ENCODE measurements at regions not wholly inside any gene's neighbourhood (a gene's known extent, or its start where the extent isn't known, plus 50 kb on each side); places are given as distances from the start of the nearest gene placed in this dataset.

- DNase-seq = no peak
- Mint-ChIP-seq H3K9me3 (ENCODE audit: unreplicated experiment) (no peaks in the 10 kb centered on the region), H3K4me3 (ENCODE audit: unreplicated experiment) (no peak overlapping the region), H3K27ac (ENCODE audit: unreplicated experiment) (no peak overlapping the region), H3K4me1 (ENCODE audit: low read depth, unreplicated experiment) (peaks cover 2% of the 10 kb centered on the region), H3K36me3 (ENCODE audit: unreplicated experiment) (no peaks in the 10 kb centered on the region), H3K27me3 (ENCODE audit: unreplicated experiment) (no peaks in the 10 kb centered on the region)
- TF ChIP-seq CTCF (IDR thresholded peaks at IDR 0.05; ENCODE audit: partially characterized antibody, unreplicated experiment) = no peak
Observed at GRCh38 chr12:66900616-66901015, 221.7 kb upstream of the GRIP1 start.

GRCh38 chr12:66901138-66901932 lies 222.5 kb upstream of the GRIP1 start:
- H3K9me3 Mint-ChIP-seq (ENCODE audit: unreplicated experiment) = no peaks in the 10 kb centered on the region
- no peak for DNase-seq
- H3K4me1 Mint-ChIP-seq (ENCODE audit: low read depth, unreplicated experiment) = peaks cover 2% of the 10 kb centered on the region
- no peak overlapping the region for H3K27ac Mint-ChIP-seq (ENCODE audit: unreplicated experiment)
- H3K36me3 Mint-ChIP-seq (ENCODE audit: unreplicated experiment) = no peaks in the 10 kb centered on the region
- no peaks in the 10 kb centered on the region for H3K27me3 Mint-ChIP-seq (ENCODE audit: unreplicated experiment)
- no peak overlapping the region for H3K4me3 Mint-ChIP-seq (ENCODE audit: unreplicated experiment)
- TF ChIP-seq CTCF (IDR thresholded peaks at IDR 0.05; ENCODE audit: partially characterized antibody, unreplicated experiment) = no peak

GRCh38 chr12:66902020-66902419 lies 223.1 kb upstream of the GRIP1 start:
- no peaks in the 10 kb centered on the region for H3K36me3 Mint-ChIP-seq (ENCODE audit: unreplicated experiment)
- TF ChIP-seq CTCF (IDR thresholded peaks at IDR 0.05; ENCODE audit: partially characterized antibody, unreplicated experiment) = no peak
- H3K4me1 Mint-ChIP-seq (ENCODE audit: low read depth, unreplicated experiment) = peaks cover 2% of the 10 kb centered on the region
- no peaks in the 10 kb centered on the region for H3K9me3 Mint-ChIP-seq (ENCODE audit: unreplicated experiment)
- no peaks in the 10 kb centered on the region for H3K27me3 Mint-ChIP-seq (ENCODE audit: unreplicated experiment)
- DNase-seq = no peak
- H3K27ac Mint-ChIP-seq (ENCODE audit: unreplicated experiment) = no peak overlapping the region
- H3K4me3 Mint-ChIP-seq (ENCODE audit: unreplicated experiment) = no peak overlapping the region

GRCh38 chr12:66903782-66904396 lies 225.0 kb upstream of the GRIP1 start:
- no peak for DNase-seq
- no peaks in the 10 kb centered on the region for H3K27me3 Mint-ChIP-seq (ENCODE audit: unreplicated experiment)
- no peak overlapping the region for H3K27ac Mint-ChIP-seq (ENCODE audit: unreplicated experiment)
- H3K9me3 Mint-ChIP-seq (ENCODE audit: unreplicated experiment) = no peaks in the 10 kb centered on the region
- H3K4me3 Mint-ChIP-seq (ENCODE audit: unreplicated experiment) = no peak overlapping the region
- H3K36me3 Mint-ChIP-seq (ENCODE audit: unreplicated experiment) = no peaks in the 10 kb centered on the region
- no peak for TF ChIP-seq CTCF (IDR thresholded peaks at IDR 0.05; ENCODE audit: partially characterized antibody, unreplicated experiment)
- no peaks in the 10 kb centered on the region for H3K4me1 Mint-ChIP-seq (ENCODE audit: low read depth, unreplicated experiment)

- Mint-ChIP-seq H3K27ac (ENCODE audit: unreplicated experiment) (no peak overlapping the region), H3K36me3 (ENCODE audit: unreplicated experiment) (no peaks in the 10 kb centered on the region), H3K4me3 (ENCODE audit: unreplicated experiment) (no peak overlapping the region), H3K4me1 (ENCODE audit: low read depth, unreplicated experiment) (no peaks in the 10 kb centered on the region), H3K9me3 (ENCODE audit: unreplicated experiment) (no peaks in the 10 kb centered on the region), H3K27me3 (ENCODE audit: unreplicated experiment) (no peaks in the 10 kb centered on the region)
- DNase-seq = no peak
- TF ChIP-seq CTCF (IDR thresholded peaks at IDR 0.05; ENCODE audit: partially characterized antibody, unreplicated experiment) = no peak
Observed at GRCh38 chr12:66905201-66905600, 226.3 kb upstream of the GRIP1 start.
